ENCODE measurements at regions not wholly inside any gene's neighbourhood (a gene's known extent, or its start where the extent isn't known, plus 50 kb on each side); places are given as distances from the start of the nearest gene placed in this dataset.

DNA sequence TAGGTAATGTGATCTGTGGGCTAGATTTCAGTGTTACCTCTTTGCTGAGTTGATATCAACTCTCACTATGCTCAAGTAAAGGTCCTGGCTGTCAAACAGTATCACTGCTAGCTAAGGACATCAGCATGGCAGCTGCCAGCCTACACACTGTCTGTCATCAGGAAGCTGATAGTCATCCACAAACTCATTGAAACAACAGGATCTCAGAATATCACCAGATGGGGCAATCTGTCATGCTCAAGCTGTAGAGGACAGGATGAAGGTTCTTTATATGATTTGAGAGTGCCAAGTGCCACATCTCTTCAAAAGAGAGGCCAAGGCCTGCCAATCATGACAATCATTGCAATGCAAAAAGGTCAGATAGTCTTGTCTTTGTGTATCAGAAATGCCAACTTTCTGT is 811.5 kb upstream of the SEL1L start:
- TF ChIP-seq, protein P1, sequence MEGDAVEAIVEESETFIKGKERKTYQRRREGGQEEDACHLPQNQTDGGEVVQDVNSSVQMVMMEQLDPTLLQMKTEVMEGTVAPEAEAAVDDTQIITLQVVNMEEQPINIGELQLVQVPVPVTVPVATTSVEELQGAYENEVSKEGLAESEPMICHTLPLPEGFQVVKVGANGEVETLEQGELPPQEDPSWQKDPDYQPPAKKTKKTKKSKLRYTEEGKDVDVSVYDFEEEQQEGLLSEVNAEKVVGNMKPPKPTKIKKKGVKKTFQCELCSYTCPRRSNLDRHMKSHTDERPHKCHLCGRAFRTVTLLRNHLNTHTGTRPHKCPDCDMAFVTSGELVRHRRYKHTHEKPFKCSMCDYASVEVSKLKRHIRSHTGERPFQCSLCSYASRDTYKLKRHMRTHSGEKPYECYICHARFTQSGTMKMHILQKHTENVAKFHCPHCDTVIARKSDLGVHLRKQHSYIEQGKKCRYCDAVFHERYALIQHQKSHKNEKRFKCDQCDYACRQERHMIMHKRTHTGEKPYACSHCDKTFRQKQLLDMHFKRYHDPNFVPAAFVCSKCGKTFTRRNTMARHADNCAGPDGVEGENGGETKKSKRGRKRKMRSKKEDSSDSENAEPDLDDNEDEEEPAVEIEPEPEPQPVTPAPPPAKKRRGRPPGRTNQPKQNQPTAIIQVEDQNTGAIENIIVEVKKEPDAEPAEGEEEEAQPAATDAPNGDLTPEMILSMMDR (IDR thresholded peaks at IDR 0.05; ENCODE audit: low read length, missing control alignments): no peak
- no peak for DNase-seq (ENCODE audit: low read depth)

DNA sequence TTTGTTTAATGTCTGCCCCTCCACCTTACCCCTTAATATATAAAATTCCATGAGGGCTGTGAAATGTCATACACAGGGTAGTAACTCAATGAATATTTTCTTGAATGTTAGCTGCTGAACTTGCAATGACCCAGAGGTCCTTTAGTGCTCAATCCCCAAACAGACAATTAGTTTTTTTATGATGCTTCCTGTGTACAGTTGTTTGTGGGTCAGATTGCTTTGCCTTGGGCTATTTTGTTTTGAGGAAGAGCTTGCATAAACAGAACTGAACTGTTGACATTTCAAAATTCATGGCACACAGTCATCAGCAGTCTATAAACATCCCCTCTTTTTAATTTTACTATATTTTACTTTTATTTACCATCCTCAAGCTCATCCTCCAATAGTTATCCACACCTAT is 820.5 kb upstream of the SEL1L start:
- no peak overlapping the region for H3K4me3 ChIP-seq (replicated peaks; ENCODE audit: low read depth, low read length)
- DNase-seq (ENCODE audit: low read depth): no peak
- TF ChIP-seq, protein P1 (IDR thresholded peaks at IDR 0.05; ENCODE audit: low read length, missing control alignments): no peak

More for the DNA sequence above, 811.5 kb upstream of the SEL1L start:
- no peak overlapping the region for H3K4me3 ChIP-seq (replicated peaks; ENCODE audit: low read depth, low read length)

DNA sequence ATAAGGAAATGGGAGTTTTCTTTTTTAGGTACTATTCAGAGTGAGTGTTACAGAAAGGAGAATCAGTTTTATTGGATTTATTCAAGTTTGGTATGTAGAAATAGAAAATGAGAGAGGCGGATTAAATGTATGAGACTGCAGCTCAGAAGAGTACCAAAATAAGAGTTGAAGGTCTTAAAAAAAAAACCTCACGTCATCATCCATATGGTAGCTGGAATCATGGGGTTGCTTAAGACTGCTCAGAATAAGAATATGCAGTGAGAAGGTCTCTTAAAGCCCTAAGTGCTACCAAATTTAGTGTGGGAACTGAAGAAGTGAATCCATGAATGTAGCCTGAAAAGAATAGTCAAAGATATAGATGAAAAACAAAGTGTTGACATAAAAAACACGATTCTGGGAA is 825.5 kb upstream of the SEL1L start:
- TF ChIP-seq, protein P1 (IDR thresholded peaks at IDR 0.05; ENCODE audit: low read length, missing control alignments): no peak
- DNase-seq (ENCODE audit: low read depth): no peak
- H3K4me3 ChIP-seq (replicated peaks; ENCODE audit: low read depth, low read length): no peak overlapping the region

DNA sequence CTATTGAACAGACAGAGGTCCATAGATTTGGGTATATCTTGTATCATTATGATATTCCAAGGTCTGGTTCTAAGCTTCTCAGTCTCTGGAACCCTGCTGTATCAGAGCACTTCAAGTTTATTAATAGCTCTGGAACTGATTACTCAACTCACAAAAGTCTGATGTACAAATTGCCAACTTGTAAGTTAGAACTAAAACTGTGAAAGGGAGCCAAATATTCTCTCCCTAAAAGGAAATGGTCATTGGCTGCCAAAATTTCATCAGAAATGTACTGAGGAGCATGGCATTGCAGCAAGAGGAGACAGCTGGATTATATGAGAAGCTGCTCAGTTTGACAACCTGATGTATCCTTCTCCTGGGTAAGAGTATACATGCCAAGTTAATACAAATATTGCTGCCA is 828.8 kb upstream of the SEL1L start:
- TF ChIP-seq, protein P1 (IDR thresholded peaks at IDR 0.05; ENCODE audit: low read length, missing control alignments): no peak
- no peak for DNase-seq (ENCODE audit: low read depth)
- H3K4me3 ChIP-seq (replicated peaks; ENCODE audit: low read depth, low read length): no peak overlapping the region

DNA sequence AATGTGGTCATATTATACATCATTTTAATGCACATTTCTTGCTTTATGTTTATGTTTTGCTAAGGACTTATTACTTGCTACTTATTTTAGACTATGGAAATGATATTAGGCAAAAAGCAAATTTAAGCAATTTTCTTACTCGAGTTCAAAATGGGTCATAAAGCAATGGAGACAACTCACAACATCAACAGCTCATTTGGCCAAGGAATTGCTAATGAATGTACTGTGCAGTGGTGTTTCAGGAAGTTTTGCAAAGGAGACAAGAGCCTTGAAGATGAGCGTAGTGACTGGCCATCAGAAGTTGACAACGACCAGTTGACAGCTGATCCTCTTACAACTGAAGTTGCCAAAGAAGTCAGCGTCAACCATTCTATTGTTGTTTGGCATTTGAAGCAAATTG is 831.8 kb upstream of the SEL1L start:
- TF ChIP-seq, protein P1 (IDR thresholded peaks at IDR 0.05; ENCODE audit: low read length, missing control alignments): no peak
- no peak overlapping the region for H3K4me3 ChIP-seq (replicated peaks; ENCODE audit: low read depth, low read length)
- no peak for DNase-seq (ENCODE audit: low read depth)

DNA sequence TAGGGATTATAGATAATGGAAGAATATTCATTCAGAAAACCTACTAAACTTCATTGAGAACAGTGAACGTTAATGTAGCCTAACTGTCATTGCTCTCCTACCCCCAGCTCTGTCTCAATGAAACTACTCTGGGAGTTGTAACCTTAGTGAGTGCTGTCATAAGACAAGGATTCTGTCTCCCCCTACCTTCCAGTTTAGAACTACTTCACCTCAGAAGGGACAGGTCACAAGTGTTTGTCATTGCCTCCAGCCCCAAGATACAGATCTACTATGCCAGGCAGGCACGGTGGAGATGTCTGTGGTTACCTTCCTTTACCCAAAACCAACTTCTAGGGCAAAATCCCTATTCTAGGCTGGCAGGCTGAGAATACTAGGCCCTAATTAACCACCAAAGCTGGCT is 833.1 kb upstream of the SEL1L start:
- TF ChIP-seq, protein P1 (IDR thresholded peaks at IDR 0.05; ENCODE audit: low read length, missing control alignments): no peak
- no peak overlapping the region for H3K4me3 ChIP-seq (replicated peaks; ENCODE audit: low read depth, low read length)
- DNase-seq (ENCODE audit: low read depth): no peak

DNA sequence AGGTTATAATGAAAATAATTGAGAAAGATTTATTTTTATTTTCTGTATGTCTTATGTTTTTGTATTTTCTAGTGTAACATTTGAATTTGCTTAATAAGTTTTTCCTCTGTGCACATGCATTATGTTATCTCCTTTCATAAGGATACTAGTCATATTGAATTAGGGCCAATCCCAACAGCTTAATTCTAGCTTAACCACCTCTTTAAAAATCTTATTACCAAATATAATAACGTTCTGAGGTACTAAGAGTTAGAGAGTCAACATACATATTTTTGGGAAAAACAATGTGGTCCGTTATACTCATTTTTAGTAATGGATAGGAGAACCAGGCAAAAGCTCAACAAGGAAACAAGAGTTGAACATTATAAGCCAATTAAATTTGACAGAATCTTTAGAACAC is 845.6 kb upstream of the SEL1L start:
- TF ChIP-seq, protein P1 (IDR thresholded peaks at IDR 0.05; ENCODE audit: low read length, missing control alignments): no peak
- no peak overlapping the region for H3K4me3 ChIP-seq (replicated peaks; ENCODE audit: low read depth, low read length)
- no peak for DNase-seq (ENCODE audit: low read depth)

Data from fibroblast of pulmonary artery (primary cell).